H1 (cell line): ENCODE measurements at regions not wholly inside any gene's neighbourhood (a gene's known extent, or its start where the extent isn't known, plus 50 kb on each side); places are given as distances from the start of the nearest gene placed in this dataset.

Experiments used
- GTF2F1 ChIP-seq: IDR thresholded peaks from 2 replicates; pipeline ENCODE4 v1.6.1; 2012; ENCODE audit warnings: low read depth, low read length, improper control_type of control experiment, borderline replicate concordance
- HDAC2 ChIP-seq, 2 experiments: fragments of 300-600 bp in 1 of 2; sonication (generic) in 1 of 2; IDR thresholded peaks; 2 replicates each; pipeline ENCODE4 v1.6.1; 2011 to 2012; ENCODE audit warnings: low read depth in 2 of 2, low read length in 2 of 2, mild to moderate bottlenecking in 2 of 2, moderate library complexity in 2 of 2, borderline replicate concordance in 1 of 2, inconsistent platforms in 1 of 2
- POLR2AphosphoS5 ChIP-seq: IDR thresholded peaks from 2 replicates; pipeline ENCODE4 v1.6.1; 2011; ENCODE audit warnings: low read depth, low read length
- TF ChIP-seq, protein P1 (sequence below): IDR thresholded peaks from 2 replicates; pipeline ENCODE4 v1.6.1; 2011; ENCODE audit warnings: low read length, improper control_type of control experiment

DNA sequence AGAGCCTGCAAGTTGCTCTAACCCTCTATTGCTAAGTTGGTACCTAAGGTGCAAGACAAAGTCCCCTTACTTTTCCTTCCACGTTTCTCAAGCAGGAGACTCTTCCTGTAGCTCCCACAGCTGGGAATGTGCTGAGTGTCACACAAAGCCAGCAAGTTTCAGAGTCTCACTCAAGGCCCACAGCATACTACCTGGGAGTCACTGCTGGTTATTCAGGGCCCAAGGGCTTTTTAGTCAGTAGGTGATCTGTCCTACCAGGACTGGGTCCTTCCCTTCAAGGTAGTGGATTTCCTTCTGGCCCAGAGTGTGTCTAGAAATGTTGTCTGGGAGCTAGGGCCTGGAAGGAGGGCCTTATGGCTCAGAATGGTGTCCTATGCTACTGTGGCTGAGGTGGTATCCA lies 261.9 kb upstream of the CITED2 start (continued):
- TF ChIP-seq, protein P1, sequence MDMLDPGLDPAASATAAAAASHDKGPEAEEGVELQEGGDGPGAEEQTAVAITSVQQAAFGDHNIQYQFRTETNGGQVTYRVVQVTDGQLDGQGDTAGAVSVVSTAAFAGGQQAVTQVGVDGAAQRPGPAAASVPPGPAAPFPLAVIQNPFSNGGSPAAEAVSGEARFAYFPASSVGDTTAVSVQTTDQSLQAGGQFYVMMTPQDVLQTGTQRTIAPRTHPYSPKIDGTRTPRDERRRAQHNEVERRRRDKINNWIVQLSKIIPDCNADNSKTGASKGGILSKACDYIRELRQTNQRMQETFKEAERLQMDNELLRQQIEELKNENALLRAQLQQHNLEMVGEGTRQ, result no peak
- TF ChIP-seq GTF2F1 (no peak), HDAC2 (IDR thresholded peaks at IDR 0.05; ENCODE audit: borderline replicate concordance in 1 of 2, low read depth in 2 of 2, low read length in 2 of 2) (no peak), POLR2AphosphoS5 (no peak)
- TF ChIP-seq, all 59 proteins: peak for 0
